Lower lobe of right lung (tissue), 2 donors: ENCODE measurements at regions not wholly inside any gene's neighbourhood (a gene's known extent, or its start where the extent isn't known, plus 50 kb on each side); places are given as distances from the start of the nearest gene placed in this dataset.

ENCODE experiments used
- ATAC-seq, 2 donors: fragments of 200-7000 bp; cut with Tn5 transposase; one replicate each; pipeline ENCODE4 v1.9.1; 2020 to 2022; ENCODE audit warnings: mild to moderate bottlenecking in 2 of 2, moderate library complexity in 2 of 2
- DNase-seq: peaks from one replicate; pipeline ENCODE4 v3.0.0-alpha.2; 2020
- H3K27ac ChIP-seq: fragments of 200-600 bp; one replicate; pipeline ENCODE4 v1.8.0; 2022
- H3K27me3 ChIP-seq: fragments of 200-600 bp; one replicate; pipeline ENCODE4 v1.8.0; 2022; ENCODE audit warnings: low read depth
- H3K36me3 ChIP-seq: fragments of 200-600 bp; one replicate; pipeline ENCODE4 v1.8.0; 2022; ENCODE audit warnings: mild to moderate bottlenecking
- H3K4me1 ChIP-seq: fragments of 200-600 bp; one replicate; pipeline ENCODE4 v1.8.0; 2022
- H3K4me3 ChIP-seq: fragments of 200-600 bp; one replicate; pipeline ENCODE4 v1.8.0; 2022; ENCODE audit warnings: mild to moderate bottlenecking
- H3K9me3 ChIP-seq: fragments of 200-600 bp; one replicate; pipeline ENCODE4 v1.8.0; 2022
- intact Hi-C: fragments of 100-400 bp; cut with DNase I; formaldehyde crosslinking; loops from one replicate; pipeline ENCODE4 v1.11.0; 2022
- TF ChIP-seq, protein P1 (sequence below): fragments of 200-600 bp; IDR thresholded peaks from one replicate; pipeline ENCODE4 v1.8.0; 2022; ENCODE audit warnings: antibody characterized with exemption, mild to moderate bottlenecking
- donor health status: DM: no; HTN: yes; CAD: no; lungs with severe emphysema.

DNA sequence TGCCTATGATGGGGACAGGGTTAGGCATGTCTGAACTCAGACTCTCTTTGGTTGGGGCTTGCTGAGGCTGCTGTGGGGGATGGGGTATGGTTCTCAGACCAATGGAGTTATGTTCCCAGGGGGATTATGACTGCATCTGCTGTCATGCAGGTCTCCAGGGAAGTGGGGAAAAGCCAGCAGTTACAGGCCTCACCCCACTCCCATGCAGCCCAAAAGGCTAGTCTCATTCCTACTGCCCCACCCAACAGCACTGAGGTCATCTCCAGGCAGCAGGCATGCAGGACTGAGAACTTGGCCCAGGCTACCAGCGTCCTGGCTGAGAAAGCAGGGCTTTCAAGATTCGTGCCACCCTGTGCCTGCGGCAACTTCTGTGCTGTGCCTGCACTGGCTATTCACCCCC, 373.3 kb downstream of the HTR7 start:
- H3K27me3 ChIP-seq, result no peaks in the 10 kb centered on the region
- intact Hi-C loops, result no loop called here
- no peaks in the 10 kb centered on the region for H3K36me3 ChIP-seq
- H3K27ac ChIP-seq, result no peak overlapping the region
- H3K9me3 ChIP-seq, result no peaks in the 10 kb centered on the region
- DNase-seq, result no peak
- TF ChIP-seq, protein P1, sequence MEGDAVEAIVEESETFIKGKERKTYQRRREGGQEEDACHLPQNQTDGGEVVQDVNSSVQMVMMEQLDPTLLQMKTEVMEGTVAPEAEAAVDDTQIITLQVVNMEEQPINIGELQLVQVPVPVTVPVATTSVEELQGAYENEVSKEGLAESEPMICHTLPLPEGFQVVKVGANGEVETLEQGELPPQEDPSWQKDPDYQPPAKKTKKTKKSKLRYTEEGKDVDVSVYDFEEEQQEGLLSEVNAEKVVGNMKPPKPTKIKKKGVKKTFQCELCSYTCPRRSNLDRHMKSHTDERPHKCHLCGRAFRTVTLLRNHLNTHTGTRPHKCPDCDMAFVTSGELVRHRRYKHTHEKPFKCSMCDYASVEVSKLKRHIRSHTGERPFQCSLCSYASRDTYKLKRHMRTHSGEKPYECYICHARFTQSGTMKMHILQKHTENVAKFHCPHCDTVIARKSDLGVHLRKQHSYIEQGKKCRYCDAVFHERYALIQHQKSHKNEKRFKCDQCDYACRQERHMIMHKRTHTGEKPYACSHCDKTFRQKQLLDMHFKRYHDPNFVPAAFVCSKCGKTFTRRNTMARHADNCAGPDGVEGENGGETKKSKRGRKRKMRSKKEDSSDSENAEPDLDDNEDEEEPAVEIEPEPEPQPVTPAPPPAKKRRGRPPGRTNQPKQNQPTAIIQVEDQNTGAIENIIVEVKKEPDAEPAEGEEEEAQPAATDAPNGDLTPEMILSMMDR, result no peak
- H3K4me1 ChIP-seq, result no peaks in the 10 kb centered on the region
- no peak for ATAC-seq
- no peak overlapping the region for H3K4me3 ChIP-seq

GRCh38 chr10:90494183-90494582, 363.7 kb downstream of the HTR7 start:
- Histone ChIP-seq H3K9me3 (peaks cover 46% of the 10 kb centered on the region), H3K36me3 (no peaks in the 10 kb centered on the region), H3K27ac (no peak overlapping the region), H3K4me3 (no peak overlapping the region), H3K27me3 (no peaks in the 10 kb centered on the region), H3K4me1 (no peaks in the 10 kb centered on the region)
- no peak for DNase-seq
- no peak for ATAC-seq
- TF ChIP-seq, protein P1, result no peak
- intact Hi-C loops, result no loop called here

DNA sequence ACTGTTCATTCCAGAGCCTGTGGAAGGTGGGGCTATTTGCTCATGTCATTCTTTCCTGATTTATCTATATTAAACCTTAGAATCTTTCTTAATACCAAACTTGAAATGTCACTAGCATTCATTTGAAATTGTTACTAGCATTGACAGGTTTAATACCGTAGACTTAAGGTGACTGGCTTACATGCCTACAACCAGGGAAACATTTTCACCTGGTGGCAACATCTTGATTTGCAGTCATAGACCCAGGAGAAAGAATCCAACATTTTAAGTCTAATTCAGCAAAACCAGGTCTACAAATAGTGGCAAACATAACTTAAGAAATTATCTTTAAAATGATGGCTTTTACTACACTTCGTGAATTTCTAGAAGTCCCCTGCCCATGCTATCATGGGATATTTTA, 353.7 kb downstream of the HTR7 start:
- Histone ChIP-seq H3K27me3 (no peaks in the 10 kb centered on the region), H3K36me3 (no peaks in the 10 kb centered on the region), H3K9me3 (no peaks in the 10 kb centered on the region), H3K4me1 (peaks cover 4% of the 10 kb centered on the region), H3K4me3 (no peak overlapping the region), H3K27ac (no peak overlapping the region)
- TF ChIP-seq, protein P1, result no peak
- intact Hi-C loops, result no loop called here
- ATAC-seq (no peak), DNase-seq (no peak)

- DNase-seq, result no peak
- no peak for ATAC-seq
- intact Hi-C loops, result no loop called here
- Histone ChIP-seq H3K9me3 (no peaks in the 10 kb centered on the region), H3K27me3 (no peaks in the 10 kb centered on the region), H3K36me3 (no peaks in the 10 kb centered on the region), H3K4me3 (no peak overlapping the region), H3K4me1 (no peaks in the 10 kb centered on the region), H3K27ac (no peak overlapping the region)
- TF ChIP-seq, protein P1, result no peak
These were observed 331.1 kb downstream of the HTR7 start for GRCh38 chr10:90526721-90527120.

DNA sequence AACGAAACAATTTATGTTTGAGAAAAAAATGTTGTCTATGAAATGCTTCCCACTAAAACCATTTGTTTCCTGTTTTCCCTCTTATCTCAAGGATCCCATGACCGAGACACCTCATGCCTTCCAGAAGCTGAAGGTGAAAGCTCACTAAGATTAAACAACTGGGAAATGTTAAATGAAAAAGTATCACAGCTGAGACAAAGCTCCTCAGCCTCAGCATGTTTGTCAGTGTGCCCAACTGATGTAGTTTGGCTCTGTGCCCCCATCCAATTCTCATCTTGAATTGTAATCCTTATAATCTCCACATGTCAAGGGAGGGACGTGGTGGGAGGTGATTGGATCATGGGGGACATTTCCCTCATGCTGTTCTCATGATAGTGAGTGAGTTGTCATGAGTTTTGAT, 327.3 kb downstream of the HTR7 start:
- H3K36me3 ChIP-seq, result no peaks in the 10 kb centered on the region
- H3K4me1 ChIP-seq, result no peaks in the 10 kb centered on the region
- no peak overlapping the region for H3K27ac ChIP-seq
- H3K4me3 ChIP-seq, result no peak overlapping the region
- ATAC-seq, result no peak
- H3K9me3 ChIP-seq, result no peaks in the 10 kb centered on the region
- H3K27me3 ChIP-seq, result no peaks in the 10 kb centered on the region
- no peak for DNase-seq
- intact Hi-C loops, result no loop called here
- TF ChIP-seq, protein P1, result no peak

DNA sequence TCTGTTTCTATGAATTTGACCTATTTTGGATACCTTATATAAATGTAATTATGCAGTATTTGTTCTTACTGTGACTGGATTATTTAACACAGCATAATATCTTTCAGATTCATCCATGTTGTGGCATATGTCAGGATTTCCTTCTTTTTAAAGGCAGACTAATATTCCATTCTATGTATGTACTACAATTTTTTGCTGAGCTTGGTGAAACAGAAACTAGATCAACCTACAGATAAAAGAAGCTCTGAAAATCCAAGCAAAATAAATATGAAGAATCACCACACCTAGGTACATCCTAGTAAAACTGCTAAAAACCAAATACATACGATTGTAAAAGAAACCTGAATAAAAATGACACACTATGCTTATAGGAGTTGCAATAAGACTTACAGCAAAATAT, 300.5 kb downstream of the HTR7 start:
- no peak for DNase-seq
- H3K27ac ChIP-seq, result no peak overlapping the region
- no peak overlapping the region for H3K4me3 ChIP-seq
- intact Hi-C loops, result no loop called here
- H3K36me3 ChIP-seq, result no peaks in the 10 kb centered on the region
- no peaks in the 10 kb centered on the region for H3K27me3 ChIP-seq
- ATAC-seq, result no peak
- H3K9me3 ChIP-seq, result peaks cover 4% of the 10 kb centered on the region
- TF ChIP-seq, protein P1, result no peak
- H3K4me1 ChIP-seq, result no peaks in the 10 kb centered on the region
